COLO668 (cell line): ENCODE measurements at regions not wholly inside any gene's neighbourhood (a gene's known extent, or its start where the extent isn't known, plus 50 kb on each side); places are given as distances from the start of the nearest gene placed in this dataset.

Experiments used
- DNase-seq: peaks from one replicate; lab custom pipeline; 2025; ENCODE audit not compliant: unreplicated experiment; lab: John Stamatoyannopoulos, UW

DNA sequence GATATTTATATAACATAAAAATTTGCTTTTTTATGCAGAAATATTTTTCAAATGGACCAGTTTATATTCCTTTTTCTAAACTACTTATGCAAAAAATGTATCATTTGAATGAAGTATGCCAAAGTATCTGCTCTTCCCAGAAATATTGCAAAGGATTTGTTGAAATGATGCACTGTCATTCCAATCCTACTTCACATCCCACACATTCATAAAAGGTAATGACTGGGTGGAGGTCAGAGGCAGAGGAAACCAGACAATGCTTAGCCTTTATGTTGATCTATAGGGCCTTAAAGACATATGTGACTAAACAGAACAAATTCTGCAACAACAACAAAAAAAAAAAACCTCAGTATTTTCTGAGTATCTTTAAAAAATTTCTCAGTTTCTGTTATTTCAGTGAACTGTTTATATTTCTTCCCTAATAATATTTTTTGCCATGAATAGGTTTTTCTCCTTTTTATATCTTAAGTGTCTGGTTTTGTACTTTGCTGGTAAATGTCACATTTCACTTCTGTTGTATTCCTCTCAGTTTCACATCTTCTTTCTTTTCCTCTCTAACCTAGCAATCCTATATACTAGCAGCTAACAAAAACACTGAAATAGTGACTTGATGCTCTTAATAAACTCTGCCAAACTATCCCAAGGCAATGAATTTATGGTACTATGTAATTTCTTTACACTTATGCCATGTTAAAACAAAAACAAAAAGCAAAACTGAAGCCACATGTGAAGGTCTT, 374.1 kb downstream of the BCKDHB start:
- no peak for DNase-seq

GRCh38 chr6:80478030-80478429, 371.6 kb downstream of the BCKDHB start:
- no peak for DNase-seq

DNA sequence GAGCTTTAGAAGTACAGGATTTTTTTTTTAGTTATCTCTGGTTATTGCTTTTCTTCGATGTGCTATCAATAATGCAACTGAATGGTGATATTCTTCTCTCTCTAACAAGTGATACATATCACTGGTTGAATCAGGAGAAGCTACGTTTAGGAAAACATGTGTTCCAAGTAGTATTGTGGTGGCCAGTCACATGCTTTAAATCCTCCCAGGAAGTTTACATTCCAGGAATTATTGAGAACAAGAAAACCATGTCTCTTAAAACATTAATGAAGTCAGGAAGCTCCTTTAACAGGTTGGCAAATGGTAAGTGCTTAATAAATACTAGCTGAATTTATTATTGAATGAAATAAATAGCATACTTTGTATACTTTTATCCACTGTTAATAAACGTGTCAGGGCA, 371.1 kb downstream of the BCKDHB start:
- no peak for DNase-seq

- no peak for DNase-seq
Observed at GRCh38 chr6:80472271-80472670, 365.8 kb downstream of the BCKDHB start.

GRCh38 chr6:80469977-80470376, 363.5 kb downstream of the BCKDHB start:
- no peak for DNase-seq

DNA sequence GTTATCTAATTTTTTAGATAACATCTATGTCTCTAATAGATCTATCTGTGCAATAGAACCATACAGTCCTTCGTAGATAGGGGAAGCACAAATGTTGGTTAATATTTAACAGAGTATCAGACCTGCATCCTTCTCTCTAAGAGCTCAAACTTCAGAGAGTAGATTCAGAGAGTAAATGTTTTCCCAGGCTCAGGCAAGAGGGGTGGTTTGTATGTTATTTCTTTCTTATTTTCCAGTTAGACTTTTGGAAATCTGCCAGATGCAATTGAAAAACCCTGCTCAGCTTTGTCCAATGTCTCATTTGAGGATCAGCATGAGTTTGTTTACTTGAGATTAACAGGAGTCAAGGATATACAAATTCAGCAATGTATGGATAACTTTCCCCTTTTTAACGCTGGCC, 361.9 kb downstream of the BCKDHB start:
- no peak for DNase-seq

GRCh38 chr6:80467408-80467807, 360.9 kb downstream of the BCKDHB start:
- no peak for DNase-seq

DNA sequence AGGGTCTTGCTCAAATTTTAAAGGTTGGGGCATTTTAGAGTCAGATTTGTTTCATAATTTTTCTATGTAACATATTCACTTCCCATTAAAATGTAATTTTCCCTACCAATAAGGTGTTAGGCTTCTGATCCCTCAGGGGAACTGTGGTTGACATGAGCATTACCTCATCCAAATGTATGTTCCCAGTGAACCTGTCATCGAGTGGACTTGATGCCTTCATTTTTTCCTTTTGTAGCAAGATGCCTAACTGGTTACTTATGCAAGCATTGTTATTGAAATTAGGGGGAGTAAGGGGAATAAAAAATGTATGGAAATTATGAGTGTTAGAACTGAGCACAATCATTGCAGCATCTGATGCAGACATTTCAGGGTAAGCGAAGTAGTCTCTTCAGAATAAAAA, 360.5 kb downstream of the BCKDHB start:
- DNase-seq, result no peak

GRCh38 chr6:80465513-80465912, 359.0 kb downstream of the BCKDHB start:
- no peak for DNase-seq

- no peak for DNase-seq
Observed at GRCh38 chr6:80464901-80465300, 358.4 kb downstream of the BCKDHB start.

DNA sequence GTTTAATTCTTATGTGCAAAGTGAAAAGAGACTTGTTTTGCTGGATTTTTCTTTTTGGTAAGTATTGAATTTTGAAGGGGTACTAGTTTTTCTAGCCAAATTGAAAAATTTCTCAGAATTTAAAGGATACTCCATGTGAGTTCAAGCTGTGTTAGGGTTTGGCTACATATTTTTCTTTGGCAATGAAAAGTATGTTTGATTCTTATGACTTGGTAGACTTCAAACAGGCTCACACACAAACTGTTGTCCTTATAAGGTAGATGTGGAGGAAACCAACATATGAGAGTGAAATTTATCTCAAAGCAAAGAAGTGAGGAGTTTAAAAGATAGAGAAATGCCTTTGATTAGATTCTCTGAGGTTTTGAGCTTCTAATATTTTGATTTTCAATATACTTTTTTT, 356.7 kb downstream of the BCKDHB start:
- DNase-seq, result no peak

- DNase-seq, result no peak
Observed at GRCh38 chr6:80460257-80460865, 353.9 kb downstream of the BCKDHB start.

- DNase-seq, result no peak
Observed at GRCh38 chr6:80457439-80457933, 351.0 kb downstream of the BCKDHB start.

- DNase-seq, result no peak
Observed at GRCh38 chr6:80456724-80457438, 350.4 kb downstream of the BCKDHB start.

GRCh38 chr6:80454661-80455365, 348.3 kb downstream of the BCKDHB start:
- no peak for DNase-seq

GRCh38 chr6:80454197-80454596, 347.7 kb downstream of the BCKDHB start:
- DNase-seq, result no peak

- no peak for DNase-seq
Observed at GRCh38 chr6:80449726-80450125, 343.3 kb downstream of the BCKDHB start.

- no peak for DNase-seq
Observed at GRCh38 chr6:80446454-80447045, 340.1 kb downstream of the BCKDHB start.

- no peak for DNase-seq
Observed at GRCh38 chr6:80445751-80446150, 339.3 kb downstream of the BCKDHB start.

- no peak for DNase-seq
Observed at GRCh38 chr6:80442366-80442765, 335.9 kb downstream of the BCKDHB start.

GRCh38 chr6:80441131-80441530, 334.7 kb downstream of the BCKDHB start:
- no peak for DNase-seq
